ENCODE measurements at regions not wholly inside any gene's neighbourhood (a gene's known extent, or its start where the extent isn't known, plus 50 kb on each side); places are given as distances from the start of the nearest gene placed in this dataset.

DNA sequence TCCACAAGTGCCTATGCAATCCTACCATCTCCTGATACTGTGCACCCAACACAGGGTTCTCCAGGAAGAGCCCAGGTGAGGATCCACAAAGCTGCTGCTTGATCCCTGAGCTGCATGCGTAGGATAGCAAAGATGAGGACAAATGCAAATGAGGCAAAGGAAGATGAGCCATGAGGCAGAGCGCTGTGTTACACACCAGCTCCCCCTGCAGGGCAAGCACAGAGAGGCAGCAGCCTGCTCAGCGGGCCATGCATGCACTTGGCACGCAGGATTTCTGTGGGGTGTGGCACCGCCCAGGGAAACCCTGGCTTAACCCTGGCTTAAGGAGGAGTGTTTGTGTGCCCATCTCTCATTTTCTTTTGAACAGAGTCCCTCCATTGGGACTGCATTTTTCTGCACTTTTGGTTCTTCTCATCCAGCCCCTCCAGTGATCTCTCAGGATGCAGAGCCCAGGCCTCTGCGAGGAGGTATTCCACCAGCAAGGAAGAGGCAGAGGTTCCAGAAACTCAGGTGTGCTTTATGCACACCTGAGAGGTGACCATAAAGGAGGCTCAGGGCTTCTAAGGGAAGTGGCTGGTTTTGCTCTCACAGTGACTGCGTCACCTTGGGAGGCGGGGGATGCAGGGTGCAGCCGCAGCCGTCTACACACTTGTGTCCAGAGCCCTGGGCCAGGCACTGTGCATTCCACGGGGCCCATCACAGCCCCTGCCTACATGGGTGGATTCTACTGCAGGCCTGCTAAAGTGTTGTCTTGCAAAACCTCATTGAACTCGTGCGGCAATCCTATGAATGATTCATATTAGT is 973.3 kb upstream of the TMEM132C start:
- Mint-ChIP-seq H3K27ac (no peak overlapping the region), H3K4me3 (no peak overlapping the region), H3K4me1 (no peaks in the 10 kb centered on the region), H3K36me3 (no peaks in the 10 kb centered on the region), H3K9me3 (no peaks in the 10 kb centered on the region), H3K27me3 (ENCODE audit: low read depth in 2 of 2) (no peaks in the 10 kb centered on the region)
- DNase-seq (peak; percentile 21 to 24), ATAC-seq (peak; percentile 66 to 77 (median 71))
- no peak overlapping the region for H3K4me3 ChIP-seq (ENCODE audit: low read length)
- no peaks in the 10 kb centered on the region for H3K4me1 ChIP-seq (ENCODE audit: control insufficient read depth, insufficient read depth, low read length)
- H3K9me3 ChIP-seq (ENCODE audit: control insufficient read depth, insufficient read depth, low read length), result no peaks in the 10 kb centered on the region
- 73% methylated on average over 13 of the region's 13 CpGs for WGBS (ENCODE audit: insufficient coverage)
- H3K36me3 ChIP-seq (ENCODE audit: control insufficient read depth, insufficient read depth, low read length), result no peaks in the 10 kb centered on the region
- intact Hi-C loops (cut with micrococcal nuclease), result loop anchor here (1.0 kb wide), 1 partner anchor 185 kb away; no protein-coding TSS in a partner anchor
- no peaks in the 10 kb centered on the region for H3K27me3 ChIP-seq (ENCODE audit: control insufficient read depth, insufficient read depth, low read length)
- H3K27ac ChIP-seq (ENCODE audit: low read length), result no peak overlapping the region
- TF ChIP-seq, protein P1, sequence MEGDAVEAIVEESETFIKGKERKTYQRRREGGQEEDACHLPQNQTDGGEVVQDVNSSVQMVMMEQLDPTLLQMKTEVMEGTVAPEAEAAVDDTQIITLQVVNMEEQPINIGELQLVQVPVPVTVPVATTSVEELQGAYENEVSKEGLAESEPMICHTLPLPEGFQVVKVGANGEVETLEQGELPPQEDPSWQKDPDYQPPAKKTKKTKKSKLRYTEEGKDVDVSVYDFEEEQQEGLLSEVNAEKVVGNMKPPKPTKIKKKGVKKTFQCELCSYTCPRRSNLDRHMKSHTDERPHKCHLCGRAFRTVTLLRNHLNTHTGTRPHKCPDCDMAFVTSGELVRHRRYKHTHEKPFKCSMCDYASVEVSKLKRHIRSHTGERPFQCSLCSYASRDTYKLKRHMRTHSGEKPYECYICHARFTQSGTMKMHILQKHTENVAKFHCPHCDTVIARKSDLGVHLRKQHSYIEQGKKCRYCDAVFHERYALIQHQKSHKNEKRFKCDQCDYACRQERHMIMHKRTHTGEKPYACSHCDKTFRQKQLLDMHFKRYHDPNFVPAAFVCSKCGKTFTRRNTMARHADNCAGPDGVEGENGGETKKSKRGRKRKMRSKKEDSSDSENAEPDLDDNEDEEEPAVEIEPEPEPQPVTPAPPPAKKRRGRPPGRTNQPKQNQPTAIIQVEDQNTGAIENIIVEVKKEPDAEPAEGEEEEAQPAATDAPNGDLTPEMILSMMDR (IDR thresholded peaks at IDR 0.05), result peak; percentile 39

DNA sequence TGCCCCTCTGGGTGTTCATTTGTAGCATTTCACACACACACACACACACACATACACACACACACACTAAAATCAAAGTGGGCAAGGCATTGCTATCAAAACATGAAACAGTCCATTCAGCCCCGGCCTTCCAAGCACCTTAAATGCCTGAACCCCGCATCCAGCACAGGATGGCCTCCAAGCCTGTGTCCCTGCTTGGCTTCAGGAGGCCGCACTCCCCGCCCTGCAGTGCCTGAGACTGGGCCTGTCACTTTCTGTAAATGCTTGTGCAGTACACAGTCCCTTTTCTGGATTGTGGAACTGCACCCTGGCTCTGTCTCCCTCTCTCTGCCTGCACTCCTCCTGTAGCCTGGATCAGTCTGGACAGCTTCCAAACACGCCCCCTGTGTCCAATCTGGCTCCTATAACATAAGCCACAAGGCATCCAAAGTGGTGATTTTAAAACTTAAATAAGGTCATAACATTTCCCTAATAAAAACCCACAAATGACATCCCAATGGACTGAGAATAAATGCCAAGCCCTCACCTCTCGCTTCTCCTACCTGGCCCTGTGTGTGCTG is 972.2 kb upstream of the TMEM132C start:
- intact Hi-C loops (cut with micrococcal nuclease), result no loop called here
- Mint-ChIP-seq H3K36me3 (no peaks in the 10 kb centered on the region), H3K9me3 (peaks cover 0 to 2% of the 10 kb centered on the region in 2 donors), H3K27me3 (ENCODE audit: low read depth in 2 of 2) (no peaks in the 10 kb centered on the region), H3K27ac (no peak overlapping the region), H3K4me1 (no peaks in the 10 kb centered on the region), H3K4me3 (no peak overlapping the region)
- no peak for ATAC-seq
- WGBS (ENCODE audit: insufficient coverage), result 75% methylated on average over 6 of the region's 6 CpGs
- Histone ChIP-seq H3K36me3 (ENCODE audit: control insufficient read depth, insufficient read depth, low read length) (no peaks in the 10 kb centered on the region), H3K4me3 (ENCODE audit: low read length) (no peak overlapping the region), H3K27ac (ENCODE audit: low read length) (no peak overlapping the region), H3K4me1 (ENCODE audit: control insufficient read depth, insufficient read depth, low read length) (no peaks in the 10 kb centered on the region), H3K27me3 (ENCODE audit: control insufficient read depth, insufficient read depth, low read length) (no peaks in the 10 kb centered on the region), H3K9me3 (ENCODE audit: control insufficient read depth, insufficient read depth, low read length) (no peaks in the 10 kb centered on the region)
- DNase-seq, result no peak
- TF ChIP-seq, protein P1 (IDR thresholded peaks at IDR 0.05), result no peak

DNA sequence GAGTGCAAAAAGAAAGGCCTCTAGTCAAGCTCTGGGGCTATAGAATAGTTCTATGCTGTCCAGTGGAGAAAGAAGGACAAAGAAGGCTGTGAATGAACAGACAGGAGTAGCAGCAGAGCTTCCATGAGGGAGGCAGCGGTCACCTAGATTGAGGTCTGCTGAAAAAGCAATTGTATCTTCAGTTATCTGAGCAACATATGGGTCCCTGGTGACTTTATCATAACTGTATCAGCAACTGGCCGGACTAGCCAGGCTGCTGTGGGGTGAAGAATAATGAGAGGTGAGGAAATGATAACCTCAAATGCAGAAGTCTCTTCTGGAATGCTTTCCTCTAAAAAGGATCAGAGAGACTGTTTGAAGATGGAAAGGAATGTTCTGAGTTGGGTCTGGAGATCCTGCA is 971.3 kb upstream of the TMEM132C start:
- Mint-ChIP-seq H3K9me3 (peaks cover 0 to 2% of the 10 kb centered on the region in 2 donors), H3K4me1 (no peaks in the 10 kb centered on the region), H3K4me3 (no peak overlapping the region), H3K27me3 (ENCODE audit: low read depth in 2 of 2) (no peaks in the 10 kb centered on the region), H3K27ac (no peak overlapping the region), H3K36me3 (no peaks in the 10 kb centered on the region)
- 73% methylated on average over 2 of the region's 2 CpGs for WGBS (ENCODE audit: insufficient coverage)
- Histone ChIP-seq H3K4me1 (ENCODE audit: control insufficient read depth, insufficient read depth, low read length) (no peaks in the 10 kb centered on the region), H3K9me3 (ENCODE audit: control insufficient read depth, insufficient read depth, low read length) (no peaks in the 10 kb centered on the region), H3K4me3 (ENCODE audit: low read length) (no peak overlapping the region), H3K27ac (ENCODE audit: low read length) (no peak overlapping the region), H3K36me3 (ENCODE audit: control insufficient read depth, insufficient read depth, low read length) (no peaks in the 10 kb centered on the region), H3K27me3 (ENCODE audit: control insufficient read depth, insufficient read depth, low read length) (no peaks in the 10 kb centered on the region)
- DNase-seq (no peak), ATAC-seq (no peak)
- TF ChIP-seq, protein P1 (IDR thresholded peaks at IDR 0.05), result no peak
- intact Hi-C loops (cut with micrococcal nuclease), result no loop called here

All from natural killer cell (primary cell).